Neural progenitor cell (in vitro differentiated cells): ENCODE measurements at regions not wholly inside any gene's neighbourhood (a gene's known extent, or its start where the extent isn't known, plus 50 kb on each side); places are given as distances from the start of the nearest gene placed in this dataset.

Source experiments
- DNase-seq: peaks from one replicate; pipeline ENCODE4 v3.0.0-alpha.2; 2016; ENCODE audit warnings: low spot score
- H2AFZ ChIP-seq: fragments of 200-600 bp; sonication (generic); replicated peaks from 2 replicates; pipeline ENCODE4 v1.6.1; 2016; ENCODE audit warnings: antibody characterized with exemption
- H3F3A ChIP-seq: fragments of 200-600 bp; sonication (generic); 2 replicates; pipeline ENCODE4 v1.6.1; 2016; ENCODE audit warnings: antibody characterized with exemption, low read depth
- H3K27ac ChIP-seq: fragments of 200-600 bp; sonication (generic); 2 replicates; pipeline ENCODE4 v1.5.1; 2016; ENCODE audit warnings: mild to moderate bottlenecking
- H3K27me3 ChIP-seq: fragments of 200-600 bp; sonication (generic); 2 replicates; pipeline ENCODE4 v1.6.1; 2016; ENCODE audit warnings: mild to moderate bottlenecking, moderate library complexity
- H3K36me3 ChIP-seq: fragments of 200-600 bp; sonication (generic); 2 replicates; pipeline ENCODE4 v1.5.1; 2016
- H3K4me1 ChIP-seq: fragments of 200-600 bp; sonication (generic); 2 replicates; pipeline ENCODE4 v1.6.1; 2016; ENCODE audit warnings: mixed run types
- H3K4me2 ChIP-seq: fragments of 200-600 bp; sonication (generic); 2 replicates; pipeline ENCODE4 v1.6.1; 2016
- H3K4me3 ChIP-seq: fragments of 200-600 bp; sonication (generic); 2 replicates; pipeline ENCODE4 v1.5.1; 2016
- H3K79me2 ChIP-seq: fragments of 200-600 bp; sonication (generic); 2 replicates; pipeline ENCODE4 v1.6.1; 2016; ENCODE audit warnings: low read depth
- H3K9ac ChIP-seq: fragments of 200-600 bp; sonication (generic); 2 replicates; pipeline ENCODE4 v1.6.1; 2016
- H3K9me3 ChIP-seq: fragments of 200-600 bp; sonication (generic); 2 replicates; pipeline ENCODE4 v1.5.1; 2016; ENCODE audit warnings: low read depth
- H4K20me1 ChIP-seq: fragments of 200-600 bp; sonication (generic); 2 replicates; pipeline ENCODE4 v1.6.1; 2016; ENCODE audit warnings: low read depth
- H3K27ac Mint-ChIP-seq: 3 replicates; pipeline ENCODE4 v1.8.0; 2021; ENCODE audit warnings: mixed read lengths
- H3K27me3 Mint-ChIP-seq: 2 replicates; pipeline ENCODE4 v1.8.0; 2022; ENCODE audit warnings: low read depth, mild to moderate bottlenecking, inconsistent platforms, moderate library complexity, mixed read lengths; ENCODE audit not compliant: insufficient read depth
- H3K36me3 Mint-ChIP-seq: 3 replicates; pipeline ENCODE4 v1.8.0; 2021; ENCODE audit warnings: mixed read lengths
- H3K4me1 Mint-ChIP-seq: 3 replicates; pipeline ENCODE4 v1.8.0; 2021; ENCODE audit warnings: mixed read lengths
- H3K4me3 Mint-ChIP-seq: 3 replicates; pipeline ENCODE4 v1.8.0; 2021; ENCODE audit warnings: mild to moderate bottlenecking, moderate library complexity, mixed read lengths
- H3K9me3 Mint-ChIP-seq: 3 replicates; pipeline ENCODE4 v1.8.0; 2020; ENCODE audit warnings: mixed read lengths
- CTCF ChIP-seq: fragments of 200-600 bp; sonication (generic); IDR thresholded peaks from 2 replicates; pipeline ENCODE4 v1.5.1; 2017; ENCODE audit warnings: antibody characterized with exemption, mild to moderate bottlenecking
- EZH2 ChIP-seq: fragments of 200-600 bp; sonication (generic); IDR thresholded peaks from 2 replicates; pipeline ENCODE4 v1.6.1; 2017; ENCODE audit warnings: antibody characterized with exemption, mild to moderate bottlenecking, moderate library complexity
- EZH2phosphoT487 ChIP-seq: fragments of 200-600 bp; sonication (generic); IDR thresholded peaks from 2 replicates; pipeline ENCODE4 v1.6.1; 2017; ENCODE audit warnings: antibody characterized with exemption

GRCh38 chr6:22445946-22446345, 123.4 kb upstream of the HDGFL1 start:
- Mint-ChIP-seq H3K9me3 (peaks cover 4% of the 10 kb centered on the region), H3K36me3 (no peaks in the 10 kb centered on the region), H3K27me3 (no peaks in the 10 kb centered on the region), H3K27ac (no peak overlapping the region), H3K4me3 (no peak overlapping the region), H3K4me1 (peaks cover 40% of the 10 kb centered on the region)
- peaks cover 28% of the 10 kb centered on the region for H3K4me1 ChIP-seq
- no peaks in the 10 kb centered on the region for H3K9me3 ChIP-seq
- no peak overlapping the region for H3K4me2 ChIP-seq
- H3K79me2 ChIP-seq = no peaks in the 10 kb centered on the region
- no peak overlapping the region for H2AFZ ChIP-seq
- no peak overlapping the region for H3K9ac ChIP-seq
- H4K20me1 ChIP-seq = no peaks in the 10 kb centered on the region
- no peaks in the 10 kb centered on the region for H3K27me3 ChIP-seq
- H3K36me3 ChIP-seq = no peaks in the 10 kb centered on the region
- no peak for TF ChIP-seq CTCF
- H3F3A ChIP-seq = peaks cover 23% of the 10 kb centered on the region
- no peak overlapping the region for H3K27ac ChIP-seq
- H3K4me3 ChIP-seq = no peak overlapping the region
- DNase-seq = no peak

- H3K4me3 ChIP-seq = peak overlapping the region; percentile 14
- H3K4me1 ChIP-seq = peaks cover 28% of the 10 kb centered on the region
- H3K36me3 Mint-ChIP-seq = peaks cover 3% of the 10 kb centered on the region
- no peaks in the 10 kb centered on the region for H3K27me3 ChIP-seq
- H3K79me2 ChIP-seq = no peaks in the 10 kb centered on the region
- H3K4me1 Mint-ChIP-seq = peaks cover 40% of the 10 kb centered on the region
- peak; percentile 66 for DNase-seq
- H3K9ac ChIP-seq = no peak overlapping the region
- peak overlapping the region; percentile 62 for H3K4me2 ChIP-seq
- peaks cover 11% of the 10 kb centered on the region for H3K9me3 Mint-ChIP-seq
- H3K36me3 ChIP-seq = no peaks in the 10 kb centered on the region
- peak overlapping the region; percentile 87 for H3K27ac ChIP-seq
- TF ChIP-seq EZH2 (no peak), EZH2phosphoT487 (peak; percentile 42)
- H2AFZ ChIP-seq = no peak overlapping the region
- H3F3A ChIP-seq = peaks cover 23% of the 10 kb centered on the region
- no peaks in the 10 kb centered on the region for H3K27me3 Mint-ChIP-seq
- peak overlapping the region; percentile 51 for H3K4me3 Mint-ChIP-seq
- H3K27ac Mint-ChIP-seq = peak overlapping the region; percentile 84
- H4K20me1 ChIP-seq = no peaks in the 10 kb centered on the region
- H3K9me3 ChIP-seq = no peaks in the 10 kb centered on the region
These were observed 121.8 kb upstream of the HDGFL1 start for GRCh38 chr6:22447249-22448196.

GRCh38 chr6:22448291-22448711, 121.1 kb upstream of the HDGFL1 start:
- peak overlapping the region; percentile 62 for H3K4me2 ChIP-seq
- H3K9me3 ChIP-seq = no peaks in the 10 kb centered on the region
- Mint-ChIP-seq H3K4me3 (peak overlapping the region; percentile 44), H3K9me3 (peaks cover 12% of the 10 kb centered on the region), H3K27ac (peak overlapping the region; percentile 94), H3K4me1 (peaks cover 42% of the 10 kb centered on the region), H3K36me3 (peaks cover 5% of the 10 kb centered on the region), H3K27me3 (no peaks in the 10 kb centered on the region)
- no peaks in the 10 kb centered on the region for H4K20me1 ChIP-seq
- H3K27me3 ChIP-seq = no peaks in the 10 kb centered on the region
- no peak overlapping the region for H2AFZ ChIP-seq
- H3K36me3 ChIP-seq = no peaks in the 10 kb centered on the region
- peaks cover 23% of the 10 kb centered on the region for H3F3A ChIP-seq
- H3K4me1 ChIP-seq = peaks cover 28% of the 10 kb centered on the region
- DNase-seq = peak; percentile 63
- H3K9ac ChIP-seq = no peak overlapping the region
- peak overlapping the region; percentile 14 for H3K4me3 ChIP-seq
- H3K27ac ChIP-seq = peak overlapping the region; percentile 87
- H3K79me2 ChIP-seq = no peaks in the 10 kb centered on the region
- no peak for TF ChIP-seq EZH2
- TF ChIP-seq CTCF = no peak
- TF ChIP-seq EZH2phosphoT487 = no peak

- Histone ChIP-seq H3K4me3 (no peak overlapping the region), H3K27me3 (no peaks in the 10 kb centered on the region), H3K36me3 (no peaks in the 10 kb centered on the region)
These were observed 117.4 kb upstream of the HDGFL1 start for GRCh38 chr6:22451962-22452361.

More at GRCh38 chr6:22451962-22452361, 117.4 kb upstream of the HDGFL1 start:
- peaks cover 29% of the 10 kb centered on the region for H3K4me1 Mint-ChIP-seq
- peaks cover 20% of the 10 kb centered on the region for H3F3A ChIP-seq
- no peak overlapping the region for H3K27ac Mint-ChIP-seq
- no peak for TF ChIP-seq CTCF
- TF ChIP-seq EZH2phosphoT487 = no peak
- TF ChIP-seq EZH2 = no peak
- no peaks in the 10 kb centered on the region for H4K20me1 ChIP-seq
- H3K9me3 ChIP-seq = no peaks in the 10 kb centered on the region
- H3K79me2 ChIP-seq = no peaks in the 10 kb centered on the region
- H2AFZ ChIP-seq = no peak overlapping the region
- DNase-seq = no peak
- H3K4me2 ChIP-seq = no peak overlapping the region
- H3K4me1 ChIP-seq = peaks cover 23% of the 10 kb centered on the region
- no peak overlapping the region for H3K9ac ChIP-seq
- peaks cover 10% of the 10 kb centered on the region for H3K36me3 Mint-ChIP-seq
- no peak overlapping the region for H3K27ac ChIP-seq
- H3K4me3 Mint-ChIP-seq = no peak overlapping the region
- peaks cover 20% of the 10 kb centered on the region for H3K9me3 Mint-ChIP-seq
- H3K27me3 Mint-ChIP-seq = no peaks in the 10 kb centered on the region
